SKM-1 treated with dmso at 0.1 percent for 144 hours (cell line): ENCODE measurements at regions not wholly inside any gene's neighbourhood (a gene's known extent, or its start where the extent isn't known, plus 50 kb on each side); places are given as distances from the start of the nearest gene placed in this dataset.
A peak's percentile ranks its signal among the peaks of the same experiment; 100 is the strongest.
"Not testable (repeated sequence)": the region's sequence is repeated elsewhere in the genome, so short reads cannot be mapped to it uniquely, and the experiment has no call there.

Experiments
- DNase-seq: peaks from one replicate; lab custom pipeline; 2025; ENCODE audit not compliant: unreplicated experiment; lab: John Stamatoyannopoulos, UW

DNA sequence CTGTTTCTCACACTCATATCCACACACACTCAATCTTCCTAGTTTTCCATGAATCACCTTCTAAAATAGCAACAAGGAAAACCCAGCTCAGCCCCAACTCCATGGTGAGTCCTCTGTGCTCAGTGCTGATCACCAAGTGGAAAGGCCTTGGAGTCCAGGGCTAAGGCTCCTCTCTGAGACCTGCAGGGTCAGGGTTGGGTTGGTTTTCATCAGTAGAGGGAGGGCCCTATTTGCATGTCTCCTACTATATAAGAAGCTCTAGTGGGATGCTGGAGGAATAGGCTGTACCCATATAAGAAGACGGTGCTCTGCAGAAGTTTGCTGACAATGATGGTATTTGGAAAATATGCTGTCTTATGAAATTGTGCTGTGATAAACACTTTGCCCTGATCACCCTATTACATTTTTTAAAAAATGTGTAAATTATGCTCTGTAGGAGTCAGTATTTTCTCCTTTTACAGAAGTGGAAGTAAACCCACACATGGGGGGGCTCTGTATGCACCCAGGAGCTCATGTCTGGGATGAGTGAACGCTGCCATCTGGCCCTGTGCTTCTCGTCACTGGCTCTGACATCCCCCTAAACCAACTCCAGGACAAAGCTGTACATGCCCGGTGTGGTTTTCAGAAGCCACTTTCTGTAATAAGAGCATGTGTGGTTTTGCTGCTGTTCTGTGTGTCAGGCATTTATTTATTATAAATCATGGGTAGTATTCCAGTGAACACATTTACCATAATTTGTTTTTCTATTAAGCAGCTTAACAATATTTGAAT, 536.3 kb downstream of the TMEM121 start:
- DNase-seq: no peak

DNA sequence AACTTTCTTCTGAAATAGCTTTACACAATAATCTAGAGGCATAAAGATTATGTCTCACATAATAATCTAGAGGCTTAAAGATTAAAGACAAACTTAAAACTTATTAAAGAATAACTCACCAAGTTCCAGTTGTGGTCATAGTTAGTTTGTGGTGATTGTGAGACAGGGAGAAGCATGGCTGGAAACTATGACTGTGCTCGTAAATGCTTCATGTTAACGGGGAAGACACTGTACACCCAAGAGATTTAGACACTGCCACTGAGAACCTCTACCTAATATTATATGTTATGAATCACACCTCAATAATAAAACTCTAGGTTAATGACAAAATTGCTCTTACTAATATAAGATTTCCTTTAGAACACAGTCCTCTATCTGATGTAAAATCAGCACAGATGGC, 541.6 kb downstream of the TMEM121 start:
- no peak for DNase-seq

DNA sequence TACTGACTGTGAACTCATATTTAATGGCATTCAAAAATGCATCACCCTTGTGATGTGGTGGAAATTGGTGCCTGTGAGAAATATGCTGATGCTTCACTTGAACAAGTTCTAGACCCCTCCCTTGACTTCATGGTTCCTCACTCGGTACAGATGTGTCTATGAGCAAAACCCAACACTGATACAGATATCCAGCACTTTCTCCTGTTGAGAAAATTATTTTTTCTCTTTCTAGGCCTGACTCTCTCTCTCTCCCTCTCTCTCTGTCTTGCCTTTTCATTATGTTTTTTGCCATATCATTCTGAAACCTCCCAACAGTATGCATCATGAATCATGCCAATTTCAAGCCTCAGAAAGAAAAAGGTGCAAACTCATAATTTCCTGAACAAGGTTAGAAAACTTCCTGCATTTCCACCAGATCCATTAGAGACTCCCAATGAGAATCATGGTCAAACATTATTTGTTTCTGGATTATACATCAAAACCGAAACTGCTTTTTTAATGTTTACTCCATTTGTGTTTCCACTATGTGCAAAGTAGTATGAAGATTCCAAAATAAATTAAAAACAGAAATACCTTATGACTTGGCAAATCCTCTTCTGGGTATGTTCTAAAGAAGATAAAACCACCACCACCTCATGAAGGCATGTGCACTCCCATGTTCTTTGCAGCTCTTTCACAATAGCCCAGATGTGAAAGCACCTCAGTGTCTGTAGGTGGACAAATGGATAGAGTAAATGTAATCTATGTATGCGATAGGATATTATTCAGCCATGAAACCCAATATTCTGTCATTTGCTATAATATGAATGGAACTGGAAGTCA, 543.6 kb downstream of the TMEM121 start:
- no peak for DNase-seq

DNA sequence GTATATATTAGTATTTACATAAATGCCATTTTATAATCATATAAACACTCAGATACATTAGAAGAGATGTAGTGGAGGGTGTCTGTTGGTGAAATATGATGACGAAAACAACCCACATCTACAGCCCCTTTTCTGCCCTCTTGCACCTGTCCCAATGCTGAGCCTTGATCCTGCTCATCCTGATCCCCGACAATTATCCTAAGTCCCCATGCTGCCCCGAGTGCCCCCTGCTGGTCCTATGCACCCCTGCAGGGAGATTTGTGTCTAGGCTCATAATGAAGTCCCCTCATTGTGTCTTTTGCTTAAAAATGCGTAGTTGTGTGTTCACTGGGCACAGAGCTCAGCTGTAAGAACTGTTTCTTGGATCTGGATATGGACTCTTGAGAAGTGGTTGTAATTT, 554.5 kb downstream of the TMEM121 start:
- DNase-seq: no peak

DNA sequence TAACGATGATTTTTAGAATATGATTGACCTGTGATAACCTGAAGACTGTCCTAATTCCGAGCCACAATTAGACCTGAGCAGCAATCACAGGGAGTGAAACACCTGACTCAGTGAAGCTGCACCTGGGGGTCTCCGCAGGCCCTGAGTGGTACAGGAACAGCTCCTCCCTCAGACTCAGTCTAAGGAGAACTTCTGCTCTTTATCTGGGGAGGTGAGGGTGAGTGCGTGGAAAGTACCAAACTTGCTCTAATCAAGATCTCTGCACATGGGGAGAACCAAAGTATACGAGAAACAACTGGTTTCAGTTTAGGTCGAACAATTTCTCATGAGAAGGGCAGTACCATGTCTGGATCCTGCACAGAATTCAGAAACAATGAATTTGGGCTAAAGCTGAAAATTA, 555.3 kb downstream of the TMEM121 start:
- not testable (repeated sequence) for DNase-seq

DNA sequence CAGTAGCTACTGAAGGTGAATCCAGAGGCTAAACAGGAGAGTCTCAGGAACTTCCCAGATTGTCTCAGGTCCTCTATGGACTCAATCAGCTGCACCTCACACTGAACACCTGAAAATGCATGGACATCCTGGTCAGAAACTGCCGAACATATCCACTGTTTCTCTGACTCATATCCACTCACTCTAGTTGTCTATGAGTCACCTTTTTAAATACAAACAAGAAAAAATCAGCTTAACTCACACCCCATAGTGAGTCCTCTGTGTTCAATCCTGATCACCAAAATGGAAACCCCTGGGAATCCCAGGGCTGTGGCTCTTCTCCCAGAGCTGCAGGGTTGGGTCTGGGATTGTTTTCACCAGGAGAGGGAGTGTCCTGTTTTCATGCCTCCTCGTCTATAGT, 556.7 kb downstream of the TMEM121 start:
- DNase-seq: no peak

DNA sequence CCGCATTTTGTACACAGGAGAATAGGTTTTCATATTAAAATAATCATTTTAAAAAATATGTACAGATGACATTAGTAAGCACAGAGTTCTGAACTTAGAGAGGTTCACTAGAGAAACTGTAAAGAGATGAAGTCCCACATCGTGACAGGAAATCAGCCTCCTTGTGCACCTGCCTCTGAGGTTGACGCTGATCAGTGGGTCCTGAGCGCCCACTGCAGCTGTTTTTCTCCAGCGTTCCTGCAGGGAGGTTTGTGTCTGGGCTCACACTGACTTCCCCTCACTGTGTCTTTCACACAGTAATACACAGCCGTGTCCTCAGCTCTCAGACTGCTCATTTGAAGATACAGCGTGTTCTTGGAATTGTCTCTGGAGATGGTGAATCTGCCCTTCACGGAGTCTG, 561.5 kb downstream of the TMEM121 start:
- no peak for DNase-seq

DNA sequence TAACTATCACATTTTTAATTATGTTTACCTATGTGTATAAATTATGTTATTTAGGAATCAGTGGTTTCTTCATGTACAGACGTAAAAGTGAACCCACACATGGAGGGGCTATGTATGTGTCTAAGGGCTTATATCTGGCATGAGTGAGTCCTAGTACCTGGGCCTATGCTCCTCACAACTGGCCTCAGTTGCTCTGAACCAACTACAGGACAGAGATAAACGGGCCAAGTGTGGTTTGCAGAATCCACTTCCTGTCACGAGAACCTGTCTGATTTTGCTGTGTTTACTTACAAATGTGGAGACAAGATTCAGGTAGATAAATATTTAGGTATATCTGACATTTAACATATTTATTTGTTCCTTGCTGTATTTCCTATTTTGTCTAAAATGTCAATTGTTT, 562.5 kb downstream of the TMEM121 start:
- not testable (repeated sequence) for DNase-seq

DNA sequence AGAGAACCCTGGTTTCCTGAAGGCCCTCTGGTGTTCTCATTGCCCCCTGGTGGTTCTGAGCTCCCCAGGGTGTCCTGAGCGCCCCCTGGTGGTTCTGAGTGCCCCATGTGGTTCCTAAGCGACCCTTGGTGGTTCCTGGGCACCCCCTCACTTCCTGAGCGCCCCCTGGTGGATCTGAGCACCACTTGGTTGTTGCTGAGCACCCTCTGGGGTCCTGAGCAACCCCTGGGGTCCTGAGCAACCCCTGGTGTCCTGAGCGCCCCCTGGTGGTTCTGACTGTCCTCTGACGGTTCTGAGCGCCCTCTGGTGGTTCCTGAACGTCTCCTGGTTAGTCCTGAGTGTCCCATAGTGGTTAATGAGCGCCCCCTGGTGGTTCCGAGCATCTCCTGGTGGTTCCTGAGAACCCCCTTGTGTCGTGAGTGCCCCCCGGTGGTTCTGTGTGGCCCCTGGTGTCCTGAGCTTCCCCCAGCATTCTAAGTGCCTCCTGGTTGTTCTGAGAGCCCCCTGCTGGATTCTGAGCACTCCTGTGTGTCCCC, 568.3 kb downstream of the TMEM121 start:
- DNase-seq: no peak

DNA sequence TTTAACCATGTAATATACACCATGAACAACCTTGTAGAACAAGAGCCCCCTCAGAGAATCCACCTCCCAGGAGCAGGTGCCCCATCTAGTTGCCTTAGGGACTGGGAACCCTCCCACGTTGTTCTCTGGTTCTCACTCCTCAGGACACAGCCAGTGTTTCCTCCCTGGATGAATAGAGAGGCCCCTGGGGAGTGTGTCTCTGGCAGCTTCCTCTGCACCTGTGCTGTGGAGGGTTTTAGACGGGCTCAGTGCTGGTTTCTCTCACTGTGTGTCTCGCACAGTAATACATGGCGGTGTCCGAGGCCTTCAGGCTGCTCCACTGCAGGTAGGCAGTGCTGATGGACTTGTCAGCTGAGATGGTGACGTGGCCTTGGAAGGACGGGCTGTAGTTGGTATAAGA, 581.3 kb downstream of the TMEM121 start:
- DNase-seq: no peak

DNA sequence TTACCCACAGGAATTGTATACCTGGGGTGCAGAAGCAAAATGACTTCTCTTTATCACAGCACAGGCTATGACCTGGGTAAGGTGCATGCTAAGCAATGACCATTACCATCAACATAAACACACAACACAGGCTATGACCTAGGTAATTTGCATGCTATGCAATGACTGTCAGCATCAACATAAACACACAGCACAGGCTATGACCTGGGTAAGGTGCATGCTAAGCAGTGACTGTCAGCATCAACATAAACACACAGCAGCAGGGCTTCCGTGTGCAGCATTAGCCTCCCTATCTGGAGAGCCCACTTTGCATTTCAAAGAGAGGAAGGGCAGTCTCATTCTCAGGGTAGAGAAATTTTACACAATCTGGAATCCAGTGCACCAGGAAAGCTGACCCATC, 583.0 kb downstream of the TMEM121 start:
- no peak for DNase-seq

DNA sequence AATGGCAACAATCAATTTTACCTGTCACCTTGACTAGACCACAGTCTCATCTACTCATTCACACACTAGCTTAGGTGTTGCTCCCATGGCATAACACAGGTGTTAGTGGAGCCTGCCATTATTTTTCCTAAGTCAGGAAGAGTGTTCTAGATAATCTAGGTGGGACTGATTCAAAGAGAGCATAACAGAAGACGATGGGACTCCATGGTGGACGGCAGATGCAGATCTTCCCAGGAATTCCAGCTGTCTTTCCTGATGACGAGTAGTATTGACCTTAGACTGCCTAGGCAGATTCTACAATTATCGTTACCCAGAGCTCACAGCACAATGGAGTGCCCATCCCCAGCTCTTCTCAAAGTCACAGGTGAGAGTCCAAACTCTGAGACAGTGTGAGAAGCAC, 589.0 kb downstream of the TMEM121 start:
- no peak for DNase-seq

DNA sequence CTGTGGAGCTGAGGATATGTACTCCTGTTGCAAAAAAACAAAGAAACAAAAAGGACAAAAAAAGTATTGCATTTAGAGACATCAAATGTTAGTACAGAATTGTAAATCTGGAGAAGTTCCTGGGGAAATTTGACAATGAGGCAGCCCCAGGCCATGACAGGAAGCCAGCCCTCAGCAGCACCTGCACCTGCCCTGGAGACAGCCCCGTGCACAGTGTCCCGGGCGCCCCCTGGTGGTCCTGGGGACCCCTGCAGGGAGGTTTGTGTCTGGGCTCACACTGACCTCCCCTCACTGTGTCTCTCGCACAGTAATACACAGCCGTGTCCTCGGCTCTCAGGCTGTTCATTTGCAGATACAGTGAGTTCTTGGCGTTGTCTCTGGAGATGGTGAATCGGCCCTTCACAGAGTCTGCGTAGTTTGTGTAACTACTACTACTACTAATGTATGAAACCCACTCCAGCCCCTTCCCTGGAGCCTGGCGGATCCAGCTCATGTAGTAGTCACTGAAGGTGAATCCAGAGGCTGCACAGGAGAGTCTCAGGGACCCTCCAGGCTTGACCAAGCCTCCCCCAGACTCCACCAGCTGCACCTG, 590.1 kb downstream of the TMEM121 start:
- not testable (repeated sequence) for DNase-seq

DNA sequence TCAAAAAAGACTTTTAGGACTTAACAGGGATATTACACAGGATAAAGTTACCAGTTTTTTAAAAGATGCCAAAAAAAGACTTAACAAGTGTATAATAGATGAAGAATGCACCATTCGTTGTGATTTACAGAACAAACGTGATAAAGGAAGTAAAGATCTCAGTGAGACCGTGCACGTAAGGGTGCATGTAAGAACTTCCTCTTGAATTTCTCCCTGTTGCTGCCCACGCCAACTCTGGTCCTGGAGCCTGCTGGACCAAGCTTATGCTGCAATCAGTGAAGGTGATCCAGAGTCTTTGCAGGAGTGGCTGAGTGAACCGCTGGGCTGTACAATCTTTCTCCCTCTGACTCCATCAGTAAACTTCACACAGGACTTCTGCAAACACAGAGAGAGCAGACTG, 593.7 kb downstream of the TMEM121 start:
- DNase-seq: peak; percentile 1

DNA sequence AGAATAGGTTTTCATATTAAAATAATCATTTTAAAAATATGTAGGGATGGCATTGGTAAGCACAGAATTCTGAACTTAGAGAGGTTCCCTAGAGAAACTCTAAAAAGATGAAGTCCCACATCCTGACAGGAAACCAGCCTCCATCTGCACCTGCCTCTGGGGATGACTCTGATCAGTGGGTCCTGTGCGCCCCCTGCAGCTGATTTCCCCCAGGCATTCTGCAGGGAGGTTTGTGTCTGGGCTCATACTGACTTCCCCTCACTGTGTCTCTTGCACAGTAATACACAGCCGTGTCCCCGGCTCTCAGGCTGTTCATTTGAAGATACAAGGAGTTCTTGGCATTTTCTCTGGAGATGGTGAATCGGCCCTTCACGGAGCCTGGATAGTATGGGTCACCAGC, 602.9 kb downstream of the TMEM121 start:
- DNase-seq: no peak

DNA sequence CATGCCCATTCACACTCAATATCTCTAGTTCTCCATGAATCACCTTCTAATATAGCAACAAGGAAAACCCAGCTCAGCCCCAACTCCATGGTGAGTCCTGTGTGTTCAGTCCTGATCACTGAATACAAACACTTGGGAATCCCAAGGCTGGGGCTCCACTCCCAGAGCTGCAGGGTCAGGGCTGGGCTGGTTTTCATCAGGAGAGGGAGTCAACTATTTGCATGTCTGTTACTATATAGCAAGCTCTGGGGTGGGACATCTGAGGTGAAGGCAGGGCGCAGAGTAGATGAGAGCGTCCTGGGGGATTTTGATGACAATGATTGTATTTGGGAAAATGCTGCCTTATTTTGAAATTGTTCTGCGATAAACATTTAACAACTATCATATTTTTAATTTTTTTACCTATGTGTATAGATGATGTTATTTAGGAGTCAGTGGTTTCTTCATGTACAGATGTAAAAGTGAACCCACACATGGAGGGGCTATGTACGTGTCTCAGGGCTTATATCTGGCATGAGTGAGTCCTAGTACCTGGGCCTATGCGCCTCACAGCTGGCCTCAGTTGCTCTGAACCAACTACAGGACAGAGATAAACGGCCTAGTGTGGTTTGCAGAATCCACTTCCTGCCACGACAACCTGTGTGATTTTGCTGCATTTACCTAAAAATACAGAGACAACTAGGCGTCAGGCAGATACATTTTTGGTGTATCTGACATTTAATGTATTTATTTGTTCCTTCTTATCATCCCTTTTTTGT, 603.7 kb downstream of the TMEM121 start:
- not testable (repeated sequence) for DNase-seq

DNA sequence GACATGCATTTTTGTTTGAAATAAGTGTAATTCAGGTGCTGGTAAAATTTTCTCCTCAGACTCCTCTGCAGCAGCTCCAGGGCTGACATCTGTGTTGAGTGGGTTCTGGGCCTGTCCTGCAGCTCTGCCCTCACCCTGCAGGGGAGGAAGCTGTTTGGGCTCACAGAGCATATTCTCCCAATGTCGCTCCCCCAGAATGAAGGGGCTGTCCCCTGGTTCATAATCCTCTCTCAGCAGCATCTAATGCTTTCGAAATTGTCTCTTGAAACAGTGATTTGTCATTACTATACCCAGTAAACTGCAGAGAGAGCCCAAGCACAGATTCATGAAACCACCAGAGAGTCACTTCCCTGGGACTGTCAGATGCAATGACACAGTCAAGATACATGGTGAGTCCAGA, 606.7 kb downstream of the TMEM121 start:
- DNase-seq: not testable (repeated sequence)

DNA sequence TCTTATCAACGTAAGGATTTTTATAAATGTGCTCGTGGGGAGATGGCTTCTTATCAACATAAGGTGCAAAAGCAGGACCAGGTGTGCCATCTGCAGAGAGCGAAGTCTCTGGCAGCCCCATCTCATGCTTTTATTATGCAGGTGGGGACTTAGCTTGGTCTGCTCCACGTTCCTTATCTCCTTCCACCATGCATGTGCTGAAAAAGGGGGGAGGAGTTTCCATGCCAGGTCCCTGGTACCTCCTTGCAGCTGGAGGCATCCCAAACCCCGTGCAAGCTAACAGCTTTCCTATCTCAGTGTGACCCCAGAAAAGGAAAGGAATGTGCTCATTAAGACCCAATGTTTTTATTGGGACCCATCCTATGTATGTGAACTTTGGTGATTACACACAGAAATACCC, 608.5 kb downstream of the TMEM121 start:
- DNase-seq: no peak

DNA sequence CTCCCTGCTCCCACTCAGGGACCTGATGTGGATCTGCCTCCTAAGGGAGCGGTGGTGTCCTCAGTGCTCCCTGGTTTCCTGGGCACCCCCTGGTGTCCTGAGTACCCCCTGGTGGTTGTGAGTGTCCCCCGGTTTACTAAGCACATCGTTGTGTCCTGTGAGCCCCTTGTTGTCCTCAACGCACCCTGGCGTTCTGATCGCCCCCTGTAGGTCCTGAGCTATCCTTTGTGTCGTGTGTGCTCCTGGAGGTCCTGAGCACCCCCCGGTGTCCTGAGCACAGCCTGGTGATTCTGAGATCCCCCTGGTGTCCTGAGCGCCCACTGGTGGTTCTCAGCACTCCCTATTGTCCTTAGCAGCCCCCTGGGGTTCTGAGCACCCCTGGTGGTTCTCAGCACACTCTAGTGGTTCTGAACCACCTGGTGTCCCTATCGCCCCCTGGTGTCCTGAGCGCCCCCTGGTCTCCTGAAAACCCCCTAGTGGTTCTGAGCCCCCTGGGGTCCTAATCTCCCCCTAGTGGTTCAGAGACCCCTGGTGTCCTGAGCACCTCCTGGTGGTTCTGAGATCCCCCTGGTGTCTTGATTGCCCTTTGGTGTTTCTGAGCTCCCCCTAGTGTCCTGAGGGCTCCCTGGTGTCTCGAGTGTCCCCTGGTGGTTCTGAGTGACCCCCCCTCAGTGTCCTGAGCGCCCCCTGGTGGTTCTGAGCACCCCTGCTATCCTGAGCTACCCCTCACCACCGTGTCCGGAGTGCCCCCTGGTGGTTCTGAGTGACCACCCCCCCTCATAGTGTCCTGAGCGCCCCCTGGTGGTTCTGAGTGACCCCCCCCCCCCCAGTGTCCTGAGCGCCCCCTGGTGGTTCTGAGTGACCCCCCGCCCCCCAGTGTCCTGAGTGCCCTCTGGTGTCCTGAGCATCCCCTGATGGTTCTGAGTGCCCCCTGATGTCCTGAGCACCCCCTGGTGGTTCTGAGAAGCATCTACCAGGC, 615.1 kb downstream of the TMEM121 start:
- no peak for DNase-seq

DNA sequence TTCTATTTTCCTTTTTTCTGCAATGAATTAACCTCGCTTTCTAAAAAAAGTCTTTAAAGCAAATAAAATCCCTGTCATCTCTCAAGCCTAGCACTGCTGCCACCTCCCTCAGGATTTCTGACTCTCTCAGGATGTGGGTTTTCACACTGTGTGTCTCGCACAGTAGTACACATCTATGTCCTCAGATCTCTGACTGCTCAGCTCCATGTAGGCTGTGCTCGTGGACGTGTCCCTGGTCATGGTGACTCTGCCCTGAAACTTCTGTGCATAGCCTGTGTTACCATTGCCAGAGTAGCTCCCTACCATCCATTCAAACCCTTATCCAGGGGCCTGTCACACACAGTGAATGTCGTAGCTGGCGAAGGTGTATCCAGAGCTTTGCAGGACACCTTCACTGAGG, 619.3 kb downstream of the TMEM121 start:
- DNase-seq: not testable (repeated sequence)
